Stomach (tissue), 8 donors: ENCODE measurements at regions not wholly inside any gene's neighbourhood (a gene's known extent, or its start where the extent isn't known, plus 50 kb on each side); places are given as distances from the start of the nearest gene placed in this dataset.

Experiments
- DNase-seq, 2 donors: peaks; one replicate each; pipeline versions ENCODE4 v3.0.0 to v3.0.0-alpha.2; 2013 to 2019
- H3K27ac ChIP-seq, 5 donors: fragments of 200-600 bp in 4 of 5; sonication (generic) in 4 of 5; one replicate each; pipeline ENCODE4 v1.5.1; 2013 to 2019; ENCODE audit warnings: mild to moderate bottlenecking in 1 of 5, moderate library complexity in 1 of 5
- H3K27me3 ChIP-seq, 3 donors: fragments of 200-600 bp; sonication (generic); one replicate each; pipeline ENCODE4 v1.5.1; 2017 to 2019; ENCODE audit warnings: mixed run types in 1 of 3
- H3K36me3 ChIP-seq, 4 donors: fragments of 200-600 bp; sonication (generic); 1 replicate in 3 of 4; 2 replicates in 1 of 4; pipeline ENCODE4 v1.5.1; 2016 to 2019
- H3K4me1 ChIP-seq, 4 donors: fragments of 200-600 bp; sonication (generic); one replicate each; pipeline ENCODE4 v1.5.1; 2016 to 2019
- H3K4me3 ChIP-seq, 4 donors: fragments of 200-600 bp; sonication (generic) in 3 of 4; one replicate each; pipeline ENCODE4 v1.5.1; 2016 to 2019; ENCODE audit warnings: mild to moderate bottlenecking in 1 of 4
- H3K9me3 ChIP-seq, 4 donors: fragments of 200-600 bp; sonication (generic); one replicate each; pipeline ENCODE4 v1.5.1; 2016 to 2019
- EP300 ChIP-seq: sonication (generic); formaldehyde crosslinking; IDR thresholded peaks from one replicate; pipeline ENCODE4 v1.6.1; 2017; ENCODE audit warnings: antibody characterized with exemption
- POLR2A ChIP-seq, 4 donors: fragments of 450-650 bp; IDR thresholded peaks; one replicate each; pipeline ENCODE4 v1.6.1; 2016; ENCODE audit warnings: antibody characterized with exemption in 4 of 4, control low read depth in 2 of 4, mild to moderate bottlenecking in 1 of 4, moderate library complexity in 1 of 4
- POLR2AphosphoS5 ChIP-seq, 3 donors: sonication (generic); formaldehyde crosslinking; IDR thresholded peaks; one replicate each; pipeline ENCODE4 v1.6.1; 2016; ENCODE audit warnings: antibody characterized with exemption in 3 of 3
- WGBS, 5 donors: extraction: QIAGEN DNeasy Blood & Tissue Kit in 3 of 5; methylation state at CpG; one replicate each; pipeline versions ENCODE4 v1.1.5 to v1.1.7; 2013 to 2018; 5-methylcytosine and 5-hydroxymethylcytosine counted together
- intact Hi-C: fragments of 100-400 bp; cut with DNase I; formaldehyde crosslinking; loops from one replicate; pipeline ENCODE4 v1.15.1; 2023; ENCODE audit warnings: low total_unique reads
- TF ChIP-seq, protein P1 (sequence below), 7 experiments: fragments of 450-650 bp in 4 of 7; fragments of 200-600 bp in 3 of 7; sonication (generic) in 3 of 7; IDR thresholded peaks; one replicate each; pipeline ENCODE4 v1.5.1; 2016 to 2019; ENCODE audit warnings: antibody characterized with exemption in 7 of 7, control low read depth in 2 of 7, mild to moderate bottlenecking in 1 of 7
- donor health status: healthy with polysubstance abuse.
- donor health status: Bipolar disorder and iron deficiency.
- donor health status: healthy.

DNA sequence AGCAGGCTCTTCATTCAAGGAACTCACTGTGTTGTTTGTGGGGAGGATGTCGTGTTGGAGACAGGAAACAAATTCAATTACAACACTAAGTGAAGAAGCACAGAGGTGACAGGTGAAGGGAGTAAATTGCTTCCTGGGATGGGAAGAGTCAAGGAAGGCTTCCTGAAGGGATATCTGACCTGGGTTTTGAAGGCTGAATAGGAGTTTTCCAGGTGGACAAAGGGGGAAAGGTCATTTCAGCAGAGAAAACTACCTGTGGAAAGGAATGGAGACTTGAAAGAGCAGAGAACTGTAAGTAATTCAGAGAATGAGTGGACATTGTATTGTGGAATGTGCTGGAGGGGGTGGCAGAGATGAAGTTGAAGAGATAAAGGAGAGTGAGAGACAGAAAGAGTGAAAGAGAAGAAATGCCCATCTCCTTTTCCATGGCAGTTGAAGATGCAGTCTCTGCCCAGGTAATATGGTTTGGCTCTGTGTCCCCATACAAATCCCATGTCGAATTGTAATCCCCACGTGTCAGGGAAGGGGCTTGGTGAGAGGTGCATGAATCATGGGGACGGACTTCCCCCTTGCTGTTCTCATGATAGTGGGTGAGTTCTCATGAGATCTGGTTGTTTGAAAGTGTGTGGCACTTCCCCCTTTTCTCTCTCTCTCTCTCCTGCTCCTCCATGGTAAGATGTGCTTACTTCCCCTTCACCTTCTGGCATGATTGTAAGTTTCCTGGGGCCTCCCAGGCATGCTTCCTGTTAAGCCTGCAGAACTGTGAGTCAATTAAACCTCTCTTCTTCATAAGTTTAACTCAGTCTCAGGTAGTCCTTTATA is 205.7 kb upstream of the BCOR start:
- Histone ChIP-seq H3K4me1 (no peaks in the 10 kb centered on the region), H3K9me3 (peaks cover 0 to 24% (median 11%) of the 10 kb centered on the region in 4 donors), H3K27ac (no peak overlapping the region), H3K27me3 (peaks cover 0 to 8% (median 0%) of the 10 kb centered on the region in 3 donors), H3K4me3 (no peak overlapping the region), H3K36me3 (no peaks in the 10 kb centered on the region)
- DNase-seq: no peak
- intact Hi-C loops: no loop called here
- TF ChIP-seq POLR2A (IDR thresholded peaks at IDR 0.05): no peak
- TF ChIP-seq, protein P1, sequence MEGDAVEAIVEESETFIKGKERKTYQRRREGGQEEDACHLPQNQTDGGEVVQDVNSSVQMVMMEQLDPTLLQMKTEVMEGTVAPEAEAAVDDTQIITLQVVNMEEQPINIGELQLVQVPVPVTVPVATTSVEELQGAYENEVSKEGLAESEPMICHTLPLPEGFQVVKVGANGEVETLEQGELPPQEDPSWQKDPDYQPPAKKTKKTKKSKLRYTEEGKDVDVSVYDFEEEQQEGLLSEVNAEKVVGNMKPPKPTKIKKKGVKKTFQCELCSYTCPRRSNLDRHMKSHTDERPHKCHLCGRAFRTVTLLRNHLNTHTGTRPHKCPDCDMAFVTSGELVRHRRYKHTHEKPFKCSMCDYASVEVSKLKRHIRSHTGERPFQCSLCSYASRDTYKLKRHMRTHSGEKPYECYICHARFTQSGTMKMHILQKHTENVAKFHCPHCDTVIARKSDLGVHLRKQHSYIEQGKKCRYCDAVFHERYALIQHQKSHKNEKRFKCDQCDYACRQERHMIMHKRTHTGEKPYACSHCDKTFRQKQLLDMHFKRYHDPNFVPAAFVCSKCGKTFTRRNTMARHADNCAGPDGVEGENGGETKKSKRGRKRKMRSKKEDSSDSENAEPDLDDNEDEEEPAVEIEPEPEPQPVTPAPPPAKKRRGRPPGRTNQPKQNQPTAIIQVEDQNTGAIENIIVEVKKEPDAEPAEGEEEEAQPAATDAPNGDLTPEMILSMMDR (IDR thresholded peaks at IDR 0.05): no peak
- WGBS, 5 donors: 52 to 77% (median 75%) methylated on average over 3 to 4 of the region's 4 CpGs

- Histone ChIP-seq H3K4me1 (no peaks in the 10 kb centered on the region), H3K27me3 (peaks cover 0 to 10% (median 0%) of the 10 kb centered on the region in 3 donors), H3K36me3 (no peaks in the 10 kb centered on the region), H3K4me3 (no peak overlapping the region), H3K9me3 (peaks cover 0 to 4% (median 0%) of the 10 kb centered on the region in 4 donors), H3K27ac (no peak overlapping the region)
- WGBS, 5 donors: 75 to 89% (median 83%) methylated on average over 13 to 15 of the region's 15 CpGs
- TF ChIP-seq POLR2A (IDR thresholded peaks at IDR 0.05): no peak
- TF ChIP-seq, protein P1 (IDR thresholded peaks at IDR 0.05): no peak
- TF ChIP-seq EP300: no peak
- TF ChIP-seq POLR2AphosphoS5 (IDR thresholded peaks at IDR 0.05): no peak
- no peak for DNase-seq
- intact Hi-C loops: no loop called here
Measured at GRCh38 chrX:40300286-40300890, 202.6 kb upstream of the BCOR start.

GRCh38 chrX:40299641-40300046 is 201.9 kb upstream of the BCOR start:
- intact Hi-C loops: no loop called here
- no peak for DNase-seq
- Histone ChIP-seq H3K27ac (no peak overlapping the region), H3K9me3 (peaks cover 0 to under 1% (median 0%) of the 10 kb centered on the region in 4 donors), H3K4me3 (no peak overlapping the region), H3K36me3 (no peaks in the 10 kb centered on the region), H3K27me3 (peaks cover 0 to 10% (median 0%) of the 10 kb centered on the region in 3 donors), H3K4me1 (no peaks in the 10 kb centered on the region)
- no peak for TF ChIP-seq POLR2A (IDR thresholded peaks at IDR 0.05)
- TF ChIP-seq POLR2AphosphoS5 (IDR thresholded peaks at IDR 0.05): no peak
- TF ChIP-seq, protein P1 (IDR thresholded peaks at IDR 0.05): no peak
- TF ChIP-seq EP300: no peak
- WGBS, 5 donors: 70 to 84% (median 76%) methylated on average over 9 of the region's 9 CpGs

GRCh38 chrX:40298572-40299479 is 201.1 kb upstream of the BCOR start:
- no peak overlapping the region for H3K27ac ChIP-seq
- no peaks in the 10 kb centered on the region for H3K36me3 ChIP-seq
- TF ChIP-seq, protein P1 (IDR thresholded peaks at IDR 0.05): no peak
- TF ChIP-seq POLR2A (IDR thresholded peaks at IDR 0.05): no peak
- TF ChIP-seq POLR2AphosphoS5 (IDR thresholded peaks at IDR 0.05): no peak
- no peak for TF ChIP-seq EP300
- H3K4me3 ChIP-seq: no peak overlapping the region
- intact Hi-C loops: no loop called here
- no peaks in the 10 kb centered on the region for H3K4me1 ChIP-seq
- peak in 1 of 2 donors; percentile 64 for DNase-seq
- 51 to 76% (median 66%) methylated on average over 17 to 36 of the region's 36 CpGs for WGBS, 5 donors
- peaks cover 0 to 10% (median 0%) of the 10 kb centered on the region in 3 donors for H3K27me3 ChIP-seq
- no peaks in the 10 kb centered on the region for H3K9me3 ChIP-seq
